NCI-H1105 (cell line): ENCODE measurements at regions not wholly inside any gene's neighbourhood (a gene's known extent, or its start where the extent isn't known, plus 50 kb on each side); places are given as distances from the start of the nearest gene placed in this dataset.

Source experiments
- DNase-seq: peaks from one replicate; lab custom pipeline; 2025; lab: John Stamatoyannopoulos, UW

- DNase-seq, result no peak
Measured at GRCh38 chr20:19929012-19929360, 88.2 kb upstream of the NAA20 start.

- no peak for DNase-seq
Measured at GRCh38 chr20:19929481-19930145, 87.5 kb upstream of the NAA20 start.

GRCh38 chr20:19930426-19930825, 86.7 kb upstream of the NAA20 start:
- DNase-seq, result no peak

GRCh38 chr20:19932170-19932667, 84.9 kb upstream of the NAA20 start:
- DNase-seq, result no peak

GRCh38 chr20:19934792-19935491, 82.2 kb upstream of the NAA20 start:
- DNase-seq, result peak; percentile 45

GRCh38 chr20:19935842-19936241, 81.3 kb upstream of the NAA20 start:
- DNase-seq, result no peak

GRCh38 chr20:19936466-19937200, 80.5 kb upstream of the NAA20 start:
- DNase-seq, result no peak

GRCh38 chr20:19937218-19937617, 79.9 kb upstream of the NAA20 start:
- no peak for DNase-seq

- DNase-seq, result no peak
Measured at GRCh38 chr20:19937651-19938420, 79.3 kb upstream of the NAA20 start.

GRCh38 chr20:19938421-19939090, 78.6 kb upstream of the NAA20 start:
- no peak for DNase-seq

GRCh38 chr20:19940988-19941460, 76.1 kb upstream of the NAA20 start:
- DNase-seq, result no peak

- DNase-seq, result no peak
Measured at GRCh38 chr20:19942611-19943010, 74.6 kb upstream of the NAA20 start.

- DNase-seq, result no peak
Measured at GRCh38 chr20:19943061-19943521, 74.1 kb upstream of the NAA20 start.

GRCh38 chr20:19944772-19945459, 72.2 kb upstream of the NAA20 start:
- no peak for DNase-seq

GRCh38 chr20:19945732-19946670, 71.2 kb upstream of the NAA20 start:
- DNase-seq, result no peak

GRCh38 chr20:19947611-19948264, 69.4 kb upstream of the NAA20 start:
- DNase-seq, result no peak

GRCh38 chr20:19949195-19949867, 67.8 kb upstream of the NAA20 start:
- DNase-seq, result no peak

- no peak for DNase-seq
Measured at GRCh38 chr20:19950042-19950441, 67.1 kb upstream of the NAA20 start.

GRCh38 chr20:19952392-19952791, 64.8 kb upstream of the NAA20 start:
- no peak for DNase-seq
